ENCODE measurements at regions not wholly inside any gene's neighbourhood (a gene's known extent, or its start where the extent isn't known, plus 50 kb on each side); places are given as distances from the start of the nearest gene placed in this dataset.
"Not testable (repeated sequence)": the region's sequence is repeated elsewhere in the genome, so short reads cannot be mapped to it uniquely, and the experiment has no call there.

- no peaks in the 10 kb centered on the region for H3K36me3 ChIP-seq
- no peak overlapping the region for H3K27ac ChIP-seq
- no peak overlapping the region for H3K4me3 ChIP-seq (ENCODE audit: low read depth, low read length)
- no peak for TF ChIP-seq CTCF (IDR thresholded peaks at IDR 0.05; ENCODE audit: low read depth, low read length)
- H3K27me3 ChIP-seq (ENCODE audit: insufficient read depth, low read depth, severe bottlenecking): no peaks in the 10 kb centered on the region
- H3K9me3 ChIP-seq (ENCODE audit: severe bottlenecking): no peaks in the 10 kb centered on the region
- no peak for DNase-seq
Observed at GRCh38 chr3:59243476-59243875, 193.7 kb upstream of the CFAP20DC start.

- DNase-seq: no peak
- no peak overlapping the region for H3K4me3 ChIP-seq (ENCODE audit: low read depth, low read length)
- no peaks in the 10 kb centered on the region for H3K9me3 ChIP-seq (ENCODE audit: severe bottlenecking)
- H3K36me3 ChIP-seq: no peaks in the 10 kb centered on the region
- TF ChIP-seq CTCF (IDR thresholded peaks at IDR 0.05; ENCODE audit: low read depth, low read length): no peak
- H3K27ac ChIP-seq: no peak overlapping the region
- no peaks in the 10 kb centered on the region for H3K27me3 ChIP-seq (ENCODE audit: insufficient read depth, low read depth, severe bottlenecking)
Observed at GRCh38 chr3:59240666-59241255, 190.9 kb upstream of the CFAP20DC start.

DNA sequence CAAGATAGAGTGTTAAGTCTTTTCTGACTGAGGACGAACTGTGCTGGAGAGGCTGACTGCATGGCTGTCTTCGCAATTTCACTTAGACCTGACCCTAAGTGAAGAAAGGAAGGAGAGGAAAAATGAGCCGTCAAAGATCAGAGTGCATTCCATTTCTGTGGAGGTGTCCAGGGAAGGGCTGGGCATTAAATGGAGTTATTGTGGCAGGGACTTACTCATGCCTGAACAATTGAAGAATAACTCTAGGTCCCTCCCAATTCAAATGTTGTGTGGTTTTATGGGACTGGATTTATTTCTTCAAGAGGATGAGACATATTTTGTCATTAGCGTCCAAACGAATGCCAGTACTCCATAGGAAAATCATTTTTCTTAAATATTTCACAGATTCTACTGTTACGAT is 187.3 kb upstream of the CFAP20DC start:
- H3K9me3 ChIP-seq (ENCODE audit: severe bottlenecking): no peaks in the 10 kb centered on the region
- no peaks in the 10 kb centered on the region for H3K27me3 ChIP-seq (ENCODE audit: insufficient read depth, low read depth, severe bottlenecking)
- H3K36me3 ChIP-seq: no peaks in the 10 kb centered on the region
- H3K27ac ChIP-seq: no peak overlapping the region
- no peak overlapping the region for H3K4me3 ChIP-seq (ENCODE audit: low read depth, low read length)
- no peak for TF ChIP-seq CTCF (IDR thresholded peaks at IDR 0.05; ENCODE audit: low read depth, low read length)
- no peak for DNase-seq

DNA sequence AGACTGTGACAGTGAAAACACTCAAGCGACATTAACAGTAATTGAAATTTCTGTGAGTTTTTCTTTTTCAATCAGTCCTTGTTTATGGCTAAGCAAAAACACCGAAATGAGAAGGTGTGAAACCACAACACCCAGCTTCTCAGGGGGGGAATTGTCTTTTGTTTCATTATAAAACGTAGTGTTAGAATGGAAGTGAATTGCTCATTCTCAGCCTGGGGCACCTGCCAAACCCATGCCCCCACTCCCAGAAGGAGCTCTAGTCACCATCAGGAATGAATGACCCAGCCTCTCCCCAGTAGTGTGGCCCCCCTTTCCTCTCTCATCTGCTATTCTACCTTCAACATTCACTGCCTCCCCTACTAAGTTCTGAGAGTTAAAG is 185.8 kb upstream of the CFAP20DC start:
- no peak overlapping the region for H3K27ac ChIP-seq
- DNase-seq: no peak
- peaks cover 7% of the 10 kb centered on the region for H3K9me3 ChIP-seq (ENCODE audit: severe bottlenecking)
- TF ChIP-seq CTCF (IDR thresholded peaks at IDR 0.05; ENCODE audit: low read depth, low read length): no peak
- no peaks in the 10 kb centered on the region for H3K36me3 ChIP-seq
- no peaks in the 10 kb centered on the region for H3K27me3 ChIP-seq (ENCODE audit: insufficient read depth, low read depth, severe bottlenecking)
- H3K4me3 ChIP-seq (ENCODE audit: low read depth, low read length): no peak overlapping the region

DNA sequence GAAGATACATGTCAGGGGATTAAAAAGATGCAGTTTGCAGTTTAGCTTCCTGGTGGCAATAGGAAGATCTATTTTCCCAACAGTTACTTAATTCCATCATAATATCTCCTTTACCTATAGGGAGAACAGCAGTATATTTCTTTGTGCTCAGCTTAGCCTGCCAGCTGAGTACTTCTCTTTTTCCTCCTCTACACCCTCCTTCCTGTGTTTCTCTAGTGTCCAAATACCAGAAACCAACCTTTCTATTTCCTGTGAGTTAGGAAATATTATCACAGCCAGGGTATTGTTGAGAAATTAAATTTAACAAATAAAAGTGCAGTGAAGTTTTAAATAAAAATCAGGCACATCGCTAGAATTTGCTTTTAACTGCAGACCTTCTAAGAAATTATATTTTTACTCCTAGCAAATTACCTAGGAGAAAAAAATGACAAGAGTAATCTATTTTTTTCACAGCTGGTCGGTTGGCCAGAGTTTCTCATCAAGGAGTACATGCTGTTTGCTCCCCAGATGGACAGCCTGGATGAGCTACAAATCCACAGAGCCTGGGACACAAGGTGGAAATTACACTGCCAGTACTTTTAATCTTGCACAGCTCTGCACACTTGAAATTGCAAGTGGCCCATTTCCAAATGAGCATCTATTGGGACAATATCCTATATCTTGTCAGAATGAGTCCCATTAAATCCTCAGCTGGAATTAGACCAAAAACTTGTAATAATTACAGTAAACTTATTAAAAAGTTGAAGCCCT is 185.2 kb upstream of the CFAP20DC start:
- TF ChIP-seq CTCF (IDR thresholded peaks at IDR 0.05; ENCODE audit: low read depth, low read length): no peak
- peaks cover 13% of the 10 kb centered on the region for H3K9me3 ChIP-seq (ENCODE audit: severe bottlenecking)
- no peak overlapping the region for H3K4me3 ChIP-seq (ENCODE audit: low read depth, low read length)
- 0 out of 2 replicates have a peak overlapping the region, but pooled peaks have one; percentile 11 for H3K27ac ChIP-seq
- no peaks in the 10 kb centered on the region for H3K36me3 ChIP-seq
- H3K27me3 ChIP-seq (ENCODE audit: insufficient read depth, low read depth, severe bottlenecking): no peaks in the 10 kb centered on the region
- peak; percentile 30 for DNase-seq

GRCh38 chr3:59230379-59230778 is 180.6 kb upstream of the CFAP20DC start:
- H3K36me3 ChIP-seq; H3K4me3 ChIP-seq (ENCODE audit: low read depth, low read length); H3K27me3 ChIP-seq (ENCODE audit: insufficient read depth, low read depth, severe bottlenecking); H3K27ac ChIP-seq; DNase-seq: not testable (repeated sequence)
- H3K9me3 ChIP-seq (ENCODE audit: severe bottlenecking): peaks cover 18% of the 10 kb centered on the region

Measured in WERI-Rb-1 (cell line).